NT2/D1 (cell line): ENCODE measurements at regions not wholly inside any gene's neighbourhood (a gene's known extent, or its start where the extent isn't known, plus 50 kb on each side); places are given as distances from the start of the nearest gene placed in this dataset.

Source experiments
- DNase-seq: peaks from one replicate; pipeline ENCODE4 v3.0.0-alpha.2; 2011; ENCODE audit warnings: low read depth, low spot score
- H3K27me3 ChIP-seq: 2 replicates; pipeline ENCODE4 v1.6.0; 2011; ENCODE audit warnings: mild to moderate bottlenecking; ENCODE audit not compliant: insufficient read length, insufficient read depth
- H3K36me3 ChIP-seq: 2 replicates; pipeline ENCODE4 v1.6.1; 2011; ENCODE audit warnings: mild to moderate bottlenecking, low read length, mixed read lengths; ENCODE audit not compliant: insufficient read depth, insufficient read length
- H3K4me1 ChIP-seq: 2 replicates; pipeline ENCODE4 v1.5.1; 2011; ENCODE audit not compliant: insufficient read depth, insufficient read length
- H3K4me3 ChIP-seq: 2 replicates; pipeline ENCODE4 v1.5.1; 2011; ENCODE audit warnings: low read depth; ENCODE audit not compliant: insufficient read length
- H3K9ac ChIP-seq: 2 replicates; pipeline ENCODE4 v1.6.0; 2011; ENCODE audit warnings: low read depth; ENCODE audit not compliant: insufficient read length
- H3K9me3 ChIP-seq: 2 replicates; pipeline ENCODE4 v1.5.1; 2011; ENCODE audit warnings: mild to moderate bottlenecking, low read length; ENCODE audit not compliant: insufficient read depth
- SUZ12 ChIP-seq: IDR thresholded peaks from 2 replicates; pipeline ENCODE4 v1.6.1; 2011; ENCODE audit not compliant: insufficient read length, insufficient read depth; ENCODE audit errors: extremely low read depth
- YY1 ChIP-seq: IDR thresholded peaks from 2 replicates; pipeline ENCODE4 v1.6.1; 2011; ENCODE audit not compliant: insufficient read length, insufficient read depth
- ZNF274 ChIP-seq: IDR thresholded peaks from 2 replicates; pipeline ENCODE4 v1.6.1; 2011; ENCODE audit warnings: mild to moderate bottlenecking, low read depth, low read length

DNA sequence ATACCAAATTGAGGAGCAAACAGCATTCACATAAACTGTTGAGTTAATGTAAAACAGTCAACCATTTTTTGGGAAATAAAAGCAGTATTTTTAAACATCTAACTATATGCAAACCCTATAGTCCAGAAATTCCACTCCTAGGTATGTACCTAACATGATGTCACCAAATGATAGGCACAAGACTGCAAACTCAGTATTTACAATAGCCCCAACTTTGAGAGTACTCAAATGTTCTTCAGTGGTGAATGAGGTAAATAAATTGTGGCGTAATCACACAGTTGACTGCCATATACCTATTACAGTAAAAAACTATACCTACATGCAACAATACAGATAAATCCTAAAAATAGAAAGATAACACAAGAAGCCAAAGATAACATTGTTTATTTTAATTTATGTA, 1243.8 kb upstream of the ADGRL3 start:
- TF ChIP-seq YY1: no peak
- no peak for TF ChIP-seq SUZ12
- TF ChIP-seq ZNF274: no peak
- Histone ChIP-seq H3K9me3 (no peaks in the 10 kb centered on the region), H3K36me3 (no peaks in the 10 kb centered on the region)

DNA sequence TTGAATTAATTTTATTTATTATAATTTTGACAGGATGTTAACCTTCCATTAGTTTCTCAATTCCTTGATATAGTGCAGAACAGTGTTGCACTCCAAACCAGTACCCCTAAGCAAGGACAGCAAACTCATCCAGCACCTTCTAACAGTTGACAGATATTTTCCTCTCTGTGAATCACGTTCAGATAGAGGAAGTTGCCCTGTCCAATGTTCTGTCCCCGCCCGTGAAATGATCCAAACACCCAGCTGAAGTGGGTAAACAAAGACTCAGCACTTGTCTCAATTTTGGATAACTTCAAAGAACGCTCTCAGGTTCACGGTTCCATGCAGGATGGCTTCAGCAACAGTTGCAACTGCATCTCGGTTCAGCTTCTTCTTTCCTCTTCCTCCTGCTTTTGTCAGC, 1240.0 kb upstream of the ADGRL3 start:
- no peak for TF ChIP-seq SUZ12
- no peak for TF ChIP-seq YY1
- TF ChIP-seq ZNF274: no peak
- no peaks in the 10 kb centered on the region for H3K4me1 ChIP-seq
- no peak for DNase-seq
- no peak overlapping the region for H3K9ac ChIP-seq
- no peak overlapping the region for H3K4me3 ChIP-seq
- no peaks in the 10 kb centered on the region for H3K36me3 ChIP-seq
- no peaks in the 10 kb centered on the region for H3K27me3 ChIP-seq
- H3K9me3 ChIP-seq: no peaks in the 10 kb centered on the region

More for the DNA sequence above, 1243.8 kb upstream of the ADGRL3 start:
- Histone ChIP-seq H3K4me3 (no peak overlapping the region), H3K9ac (no peak overlapping the region), H3K4me1 (no peaks in the 10 kb centered on the region), H3K27me3 (no peaks in the 10 kb centered on the region)
- DNase-seq: no peak

GRCh38 chr4:59966758-59967157, 1233.4 kb upstream of the ADGRL3 start:
- TF ChIP-seq YY1 (no peak), ZNF274 (no peak), SUZ12 (no peak)
- Histone ChIP-seq H3K4me3 (no peak overlapping the region), H3K4me1 (no peaks in the 10 kb centered on the region), H3K27me3 (no peaks in the 10 kb centered on the region), H3K9me3 (no peaks in the 10 kb centered on the region), H3K9ac (no peak overlapping the region), H3K36me3 (no peaks in the 10 kb centered on the region)
- no peak for DNase-seq

DNA sequence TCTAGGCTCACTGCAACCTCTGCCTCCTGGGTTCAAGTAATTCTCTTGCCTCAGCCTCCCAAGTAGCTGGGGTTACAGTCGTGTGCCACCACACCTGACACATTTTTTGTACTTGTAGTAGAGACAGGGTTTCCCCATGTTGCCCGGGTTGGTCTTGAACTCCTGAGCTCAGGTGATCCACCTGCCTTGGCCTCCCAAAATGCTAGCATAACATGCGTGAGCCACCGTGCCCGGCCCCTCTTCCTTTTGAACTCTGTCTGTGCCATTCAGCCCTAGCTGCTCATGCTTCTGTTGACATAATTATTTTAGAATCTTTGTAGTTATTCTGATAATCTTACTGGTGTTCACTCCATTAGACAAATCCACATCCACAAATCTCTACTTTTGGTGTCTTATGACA, 1231.3 kb upstream of the ADGRL3 start:
- no peaks in the 10 kb centered on the region for H3K9me3 ChIP-seq
- TF ChIP-seq YY1: no peak
- TF ChIP-seq SUZ12: no peak
- no peak for TF ChIP-seq ZNF274
- no peak overlapping the region for H3K9ac ChIP-seq
- H3K4me3 ChIP-seq: no peak overlapping the region
- no peaks in the 10 kb centered on the region for H3K4me1 ChIP-seq
- no peaks in the 10 kb centered on the region for H3K36me3 ChIP-seq
- no peak for DNase-seq
- H3K27me3 ChIP-seq: no peaks in the 10 kb centered on the region

DNA sequence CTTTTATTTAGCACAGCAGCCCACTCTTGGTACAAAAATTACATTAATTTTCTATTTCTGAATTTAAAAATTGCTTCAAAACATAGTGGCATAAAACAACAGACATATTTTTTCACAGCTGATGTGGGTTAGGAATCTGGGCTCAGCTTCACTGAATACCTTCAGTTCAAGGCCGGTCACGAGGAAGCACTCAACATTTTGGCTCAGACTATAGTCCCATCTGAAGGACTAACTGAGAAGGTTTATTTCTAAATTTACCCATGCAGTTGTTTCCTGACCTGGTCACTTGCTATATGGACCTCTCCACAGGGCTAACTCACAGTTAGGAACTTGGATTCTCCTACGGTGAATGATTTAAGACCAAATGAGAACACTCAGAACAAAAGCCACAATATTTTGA, 1230.2 kb upstream of the ADGRL3 start:
- DNase-seq: no peak
- TF ChIP-seq SUZ12: no peak
- TF ChIP-seq ZNF274: no peak
- TF ChIP-seq YY1: no peak
- Histone ChIP-seq H3K4me3 (no peak overlapping the region), H3K27me3 (no peaks in the 10 kb centered on the region), H3K4me1 (no peaks in the 10 kb centered on the region), H3K9me3 (no peaks in the 10 kb centered on the region), H3K36me3 (no peaks in the 10 kb centered on the region), H3K9ac (no peak overlapping the region)

- no peaks in the 10 kb centered on the region for H3K27me3 ChIP-seq
- TF ChIP-seq SUZ12 (no peak), ZNF274 (no peak), YY1 (no peak)
- H3K36me3 ChIP-seq: no peaks in the 10 kb centered on the region
- H3K4me3 ChIP-seq: no peak overlapping the region
- no peak for DNase-seq
- no peak overlapping the region for H3K9ac ChIP-seq
- no peaks in the 10 kb centered on the region for H3K4me1 ChIP-seq
- no peaks in the 10 kb centered on the region for H3K9me3 ChIP-seq
Observed at GRCh38 chr4:59971952-59972351, 1228.2 kb upstream of the ADGRL3 start.

DNA sequence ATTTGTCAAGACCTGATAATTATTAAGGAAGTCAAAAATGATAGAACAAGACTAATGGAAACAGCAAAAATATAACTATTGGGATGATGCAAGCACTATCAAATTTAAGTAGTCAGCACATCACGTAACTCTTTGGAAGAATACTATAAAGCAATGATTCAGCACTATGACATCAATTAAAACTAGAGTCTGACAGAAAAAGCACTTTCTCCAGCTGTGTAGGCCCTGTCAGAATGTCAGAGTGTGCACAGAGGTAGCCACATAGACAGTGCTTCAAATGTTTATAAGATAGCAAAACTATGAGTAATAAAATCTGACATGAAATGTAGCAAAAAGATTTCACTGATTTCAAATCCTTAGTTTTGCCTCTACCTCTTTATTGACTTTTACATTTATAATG, 1226.6 kb upstream of the ADGRL3 start:
- no peak overlapping the region for H3K4me3 ChIP-seq
- H3K36me3 ChIP-seq: no peaks in the 10 kb centered on the region
- TF ChIP-seq ZNF274 (no peak), YY1 (no peak), SUZ12 (no peak)
- no peaks in the 10 kb centered on the region for H3K27me3 ChIP-seq
- H3K4me1 ChIP-seq: no peaks in the 10 kb centered on the region
- no peaks in the 10 kb centered on the region for H3K9me3 ChIP-seq
- no peak overlapping the region for H3K9ac ChIP-seq
- no peak for DNase-seq

- Histone ChIP-seq H3K9me3 (no peaks in the 10 kb centered on the region), H3K27me3 (no peaks in the 10 kb centered on the region), H3K4me3 (no peak overlapping the region), H3K36me3 (no peaks in the 10 kb centered on the region), H3K9ac (no peak overlapping the region), H3K4me1 (no peaks in the 10 kb centered on the region)
- DNase-seq: no peak
- no peak for TF ChIP-seq SUZ12
- TF ChIP-seq YY1: no peak
- no peak for TF ChIP-seq ZNF274
Observed at GRCh38 chr4:59979061-59979460, 1221.1 kb upstream of the ADGRL3 start.
